ENCODE measurements at regions not wholly inside any gene's neighbourhood (a gene's known extent, or its start where the extent isn't known, plus 50 kb on each side); places are given as distances from the start of the nearest gene placed in this dataset.

DNA sequence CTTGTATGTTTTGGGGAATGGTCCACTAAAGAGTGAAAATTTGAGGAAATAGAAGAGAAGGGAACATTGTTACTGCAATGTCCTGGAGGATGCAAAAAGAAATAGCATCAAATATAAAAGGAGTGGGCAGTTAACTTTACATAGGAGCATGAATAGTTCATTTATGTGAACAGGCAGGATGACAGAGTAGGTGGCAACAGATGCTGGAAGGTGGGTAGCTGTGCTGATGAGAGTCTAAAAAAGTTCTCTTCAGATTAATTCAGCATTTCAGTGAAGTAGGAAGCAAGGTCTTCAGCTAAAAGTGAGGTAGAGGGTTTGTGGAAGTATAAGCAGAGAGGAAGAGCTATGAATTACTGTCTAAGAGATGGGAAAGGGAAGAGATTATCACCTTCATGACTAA, 276.5 kb downstream of the KIF2B start:
- H2AFZ ChIP-seq (ENCODE audit: low read length) = no peak overlapping the region
- FAIRE-seq (no peak), DNase-seq (ENCODE audit: low spot score) (no peak), ATAC-seq (no peak)
- no peaks in the 10 kb centered on the region for H4K20me1 ChIP-seq (ENCODE audit: insufficient read depth, low read length)
- intact Hi-C loops (cut with micrococcal nuclease; ENCODE audit: unreplicated experiment) (no loop called here), in situ Hi-C loops (cut with HindIII; ENCODE audit: extremely low pct_ligation_motif_present, low pct_unique_long_range_greater_than_20kb) (no loop called here)
- H3K9me3 ChIP-seq (ENCODE audit: low read length) = peaks cover 96% of the 10 kb centered on the region
- no peaks in the 10 kb centered on the region for H3K27me3 ChIP-seq (ENCODE audit: control insufficient read depth in 1 of 2, insufficient read depth in 2 of 2, low read length in 2 of 2)
- H3K4me3 ChIP-seq (replicated peaks in 1 of 3; ENCODE audit: insufficient read depth in 1 of 3, low read depth in 2 of 3, low read length in 3 of 3) = no peak overlapping the region
- BruUV-seq (replicated peaks) = no TSS peak
- TF ChIP-seq MZF1 (CRISPR knock-in tag; IDR thresholded peaks at IDR 0.05; ENCODE audit: borderline replicate concordance) = no peak
- H3K36me3 ChIP-seq (replicated peaks in 1 of 2; ENCODE audit: control insufficient read depth in 1 of 2, insufficient read depth in 2 of 2, low read length in 2 of 2) = no peaks in the 10 kb centered on the region
- CTCF ChIA-PET (ENCODE audit: low intra/inter-chr PET ratio, low total read pairs) = no interaction called here
- POLR2A ChIA-PET = no interaction called here
- no peak overlapping the region for H3K27ac ChIP-seq (ENCODE audit: extremely low read length, insufficient read depth, low read length)
- no peaks in the 10 kb centered on the region for H3K4me1 ChIP-seq (ENCODE audit: insufficient read depth, low read length)
- H3K9ac ChIP-seq (ENCODE audit: insufficient read depth, low read depth, low read length) = no peak overlapping the region
- H3K79me2 ChIP-seq (ENCODE audit: insufficient read depth, low read length) = no peaks in the 10 kb centered on the region
- H3K4me2 ChIP-seq (ENCODE audit: low read depth, low read length) = no peak overlapping the region

DNA sequence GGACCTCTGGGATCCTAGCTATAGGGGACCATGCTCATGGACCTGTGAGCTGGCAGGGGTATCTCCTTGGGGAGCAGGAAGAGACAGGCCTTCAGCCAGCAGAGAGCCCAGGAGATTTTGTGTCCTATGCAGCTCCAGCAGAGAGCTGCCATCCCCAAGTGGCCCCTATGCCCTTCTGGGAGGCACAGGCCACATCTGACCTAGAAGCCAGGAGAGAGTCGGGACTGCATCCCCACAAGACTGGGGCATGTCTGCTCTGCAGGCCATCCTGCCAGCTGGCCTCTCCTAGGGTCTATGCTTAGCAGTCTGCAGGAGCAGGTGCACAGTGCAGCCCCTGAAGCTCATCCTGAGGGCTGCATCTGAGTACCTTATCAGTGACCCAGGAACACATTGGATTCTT, 279.5 kb downstream of the KIF2B start:
- POLR2A ChIA-PET = no interaction called here
- Histone ChIP-seq H2AFZ (ENCODE audit: low read length) (no peak overlapping the region), H3K27me3 (ENCODE audit: control insufficient read depth in 1 of 2, insufficient read depth in 2 of 2, low read length in 2 of 2) (no peaks in the 10 kb centered on the region), H3K9me3 (ENCODE audit: low read length) (peaks cover 97% of the 10 kb centered on the region), H3K79me2 (ENCODE audit: insufficient read depth, low read length) (no peaks in the 10 kb centered on the region), H4K20me1 (ENCODE audit: insufficient read depth, low read length) (no peaks in the 10 kb centered on the region), H3K4me1 (ENCODE audit: insufficient read depth, low read length) (no peaks in the 10 kb centered on the region), H3K36me3 (replicated peaks in 1 of 2; ENCODE audit: control insufficient read depth in 1 of 2, insufficient read depth in 2 of 2, low read length in 2 of 2) (no peaks in the 10 kb centered on the region), H3K4me2 (ENCODE audit: low read depth, low read length) (no peak overlapping the region), H3K27ac (ENCODE audit: extremely low read length, insufficient read depth, low read length) (no peak overlapping the region), H3K4me3 (replicated peaks in 1 of 3; ENCODE audit: insufficient read depth in 1 of 3, low read depth in 2 of 3, low read length in 3 of 3) (no peak overlapping the region), H3K9ac (ENCODE audit: insufficient read depth, low read depth, low read length) (no peak overlapping the region)
- no peak for ATAC-seq
- FAIRE-seq = no peak
- WGBS (ENCODE audit: low lambda C conversion rate) = 0% methylated on average over 1 of the region's 1 CpG
- CTCF ChIA-PET (ENCODE audit: low intra/inter-chr PET ratio, low total read pairs) = no interaction called here
- BruUV-seq (replicated peaks) = no TSS peak
- no peak for TF ChIP-seq GABPB1 (CRISPR knock-in tag; IDR thresholded peaks at IDR 0.05)
- TF ChIP-seq ZEB1 (IDR thresholded peaks at IDR 0.05; ENCODE audit: insufficient replicate concordance, low read depth) = no peak
- no peak for TF ChIP-seq ZNF441 (CRISPR knock-in tag; IDR thresholded peaks at IDR 0.05; ENCODE audit: borderline replicate concordance)
- TF ChIP-seq SALL2 (CRISPR knock-in tag; IDR thresholded peaks at IDR 0.05) = no peak
- no peak for TF ChIP-seq MED13 (CRISPR knock-in tag; IDR thresholded peaks at IDR 0.05)
- TF ChIP-seq, protein P1, sequence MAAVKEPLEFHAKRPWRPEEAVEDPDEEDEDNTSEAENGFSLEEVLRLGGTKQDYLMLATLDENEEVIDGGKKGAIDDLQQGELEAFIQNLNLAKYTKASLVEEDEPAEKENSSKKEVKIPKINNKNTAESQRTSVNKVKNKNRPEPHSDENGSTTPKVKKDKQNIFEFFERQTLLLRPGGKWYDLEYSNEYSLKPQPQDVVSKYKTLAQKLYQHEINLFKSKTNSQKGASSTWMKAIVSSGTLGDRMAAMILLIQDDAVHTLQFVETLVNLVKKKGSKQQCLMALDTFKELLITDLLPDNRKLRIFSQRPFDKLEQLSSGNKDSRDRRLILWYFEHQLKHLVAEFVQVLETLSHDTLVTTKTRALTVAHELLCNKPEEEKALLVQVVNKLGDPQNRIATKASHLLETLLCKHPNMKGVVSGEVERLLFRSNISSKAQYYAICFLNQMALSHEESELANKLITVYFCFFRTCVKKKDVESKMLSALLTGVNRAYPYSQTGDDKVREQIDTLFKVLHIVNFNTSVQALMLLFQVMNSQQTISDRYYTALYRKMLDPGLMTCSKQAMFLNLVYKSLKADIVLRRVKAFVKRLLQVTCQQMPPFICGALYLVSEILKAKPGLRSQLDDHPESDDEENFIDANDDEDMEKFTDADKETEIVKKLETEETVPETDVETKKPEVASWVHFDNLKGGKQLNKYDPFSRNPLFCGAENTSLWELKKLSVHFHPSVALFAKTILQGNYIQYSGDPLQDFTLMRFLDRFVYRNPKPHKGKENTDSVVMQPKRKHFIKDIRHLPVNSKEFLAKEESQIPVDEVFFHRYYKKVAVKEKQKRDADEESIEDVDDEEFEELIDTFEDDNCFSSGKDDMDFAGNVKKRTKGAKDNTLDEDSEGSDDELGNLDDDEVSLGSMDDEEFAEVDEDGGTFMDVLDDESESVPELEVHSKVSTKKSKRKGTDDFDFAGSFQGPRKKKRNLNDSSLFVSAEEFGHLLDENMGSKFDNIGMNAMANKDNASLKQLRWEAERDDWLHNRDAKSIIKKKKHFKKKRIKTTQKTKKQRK (IDR thresholded peaks at IDR 0.05; ENCODE audit: low read length) = no peak
- no peak for DNase-seq (ENCODE audit: low spot score)
- intact Hi-C loops (cut with micrococcal nuclease; ENCODE audit: unreplicated experiment) (no loop called here), in situ Hi-C loops (cut with HindIII; ENCODE audit: extremely low pct_ligation_motif_present, low pct_unique_long_range_greater_than_20kb) (no loop called here)
